Ovary (tissue), 3 donors: ENCODE measurements at regions not wholly inside any gene's neighbourhood (a gene's known extent, or its start where the extent isn't known, plus 50 kb on each side); places are given as distances from the start of the nearest gene placed in this dataset.

Experiments used
- CTCF ChIP-seq, 3 donors: fragments of 450-650 bp in 2 of 3; fragments of 200-600 bp in 1 of 3; IDR thresholded peaks; one replicate each; pipeline versions ENCODE4 v1.5.1 to v1.8.0; 2016 to 2022; ENCODE audit warnings: antibody characterized with exemption in 3 of 3, mild to moderate bottlenecking in 1 of 3
- EP300 ChIP-seq: sonication (generic); formaldehyde crosslinking; IDR thresholded peaks from one replicate; pipeline ENCODE4 v1.6.1; 2017; ENCODE audit warnings: antibody characterized with exemption
- POLR2A ChIP-seq: fragments of 450-650 bp; IDR thresholded peaks from one replicate; pipeline ENCODE4 v1.6.1; 2017; ENCODE audit warnings: antibody characterized with exemption, mild to moderate bottlenecking, moderate library complexity
- donor health status: DM: no; HTN: no; CAD: no.

GRCh38 chr2:417662-418061, 129.8 kb upstream of the ALKAL2 start:
- TF ChIP-seq EP300 (no peak), CTCF (IDR thresholded peaks at IDR 0.05) (no peak), POLR2A (no peak)
